H9 (cell line): ENCODE measurements at regions not wholly inside any gene's neighbourhood (a gene's known extent, or its start where the extent isn't known, plus 50 kb on each side); places are given as distances from the start of the nearest gene placed in this dataset.

Experiments
- DNase-seq: peaks from one replicate; pipeline ENCODE4 v3.0.0-alpha.2; 2017
- H2AFZ ChIP-seq: one replicate; pipeline ENCODE4 v1.6.1; 2013; ENCODE audit warnings: mild to moderate bottlenecking, low read length, control low read depth, moderate library complexity
- H2AK5ac ChIP-seq: 2 replicates; pipeline ENCODE4 v1.6.1; 2013; ENCODE audit warnings: low read length, control low read depth, mixed read lengths; ENCODE audit not compliant: insufficient read length
- H2BK120ac ChIP-seq: one replicate; pipeline ENCODE4 v1.6.1; 2013; ENCODE audit warnings: low read depth, mild to moderate bottlenecking, low read length, control low read depth, inconsistent platforms; ENCODE audit not compliant: poor library complexity, severe bottlenecking
- H2BK12ac ChIP-seq: 2 replicates; pipeline ENCODE4 v1.6.1; 2013; ENCODE audit warnings: low read length, control low read depth, mixed read lengths, low read depth; ENCODE audit not compliant: insufficient read length
- H2BK15ac ChIP-seq: 2 replicates; pipeline ENCODE4 v1.6.1; 2013; ENCODE audit warnings: low read depth, low read length, control low read depth
- H2BK20ac ChIP-seq: one replicate; pipeline ENCODE4 v1.6.1; 2013; ENCODE audit warnings: low read depth, mild to moderate bottlenecking, low read length, control low read depth, inconsistent platforms; ENCODE audit not compliant: poor library complexity, severe bottlenecking
- H2BK5ac ChIP-seq: 2 replicates; pipeline ENCODE4 v1.6.1; 2013; ENCODE audit warnings: low read length, control low read depth, mixed read lengths; ENCODE audit not compliant: insufficient read length
- H3K14ac ChIP-seq: 2 replicates; pipeline ENCODE4 v1.6.1; 2013; ENCODE audit warnings: low read length, control low read depth; ENCODE audit not compliant: insufficient read depth
- H3K18ac ChIP-seq: 2 replicates; pipeline ENCODE4 v1.6.1; 2013; ENCODE audit warnings: low read depth, mild to moderate bottlenecking, mixed read lengths, low read length, control low read depth; ENCODE audit not compliant: insufficient read length
- H3K23ac ChIP-seq: 2 replicates; pipeline ENCODE4 v1.6.1; 2013; ENCODE audit warnings: low read length, control low read depth, mixed read lengths, low read depth; ENCODE audit not compliant: insufficient read length
- H3K23me2 ChIP-seq: 2 replicates; pipeline ENCODE4 v1.6.1; 2013; ENCODE audit warnings: low read depth, mild to moderate bottlenecking, mixed read lengths, low read length, control low read depth; ENCODE audit not compliant: insufficient read length, poor library complexity, severe bottlenecking
- H3K27ac ChIP-seq: 2 replicates; pipeline ENCODE4 v1.5.1; 2013; ENCODE audit warnings: low read length, control low read depth, mixed read lengths, low read depth; ENCODE audit not compliant: insufficient read length
- H3K27me3 ChIP-seq: 2 replicates; pipeline ENCODE4 v1.6.1; 2013; ENCODE audit warnings: low read length, control low read depth, inconsistent platforms; ENCODE audit not compliant: insufficient read depth
- H3K4ac ChIP-seq: 2 replicates; pipeline ENCODE4 v1.6.1; 2013; ENCODE audit warnings: low read depth, mild to moderate bottlenecking, control low read depth, inconsistent platforms, low read length, moderate library complexity
- H3K4me1 ChIP-seq: 2 replicates; pipeline ENCODE4 v1.6.1; 2013; ENCODE audit warnings: low read length, control low read depth, inconsistent platforms; ENCODE audit not compliant: insufficient read depth
- H3K4me2 ChIP-seq: 2 replicates; pipeline ENCODE4 v1.6.1; 2013; ENCODE audit warnings: low read length, control low read depth, mixed read lengths; ENCODE audit not compliant: insufficient read length, insufficient read depth
- H3K56ac ChIP-seq: 2 replicates; pipeline ENCODE4 v1.6.1; 2013; ENCODE audit warnings: low read depth, mild to moderate bottlenecking, mixed read lengths, low read length, control low read depth; ENCODE audit not compliant: insufficient read length
- H3K79me1 ChIP-seq: 2 replicates; pipeline ENCODE4 v1.6.1; 2013; ENCODE audit warnings: low read depth, mild to moderate bottlenecking, moderate library complexity, low read length, control low read depth, inconsistent platforms; ENCODE audit not compliant: insufficient read depth, poor library complexity, severe bottlenecking
- H3K79me2 ChIP-seq: 2 replicates; pipeline ENCODE4 v1.6.1; 2013; ENCODE audit warnings: low read length, control low read depth, inconsistent platforms; ENCODE audit not compliant: insufficient read depth
- H3K9ac ChIP-seq: 2 replicates; pipeline ENCODE4 v1.6.1; 2013; ENCODE audit warnings: low read length, control low read depth, mixed read lengths; ENCODE audit not compliant: insufficient read length; ENCODE audit errors: extremely low read depth
- H3K9me3 ChIP-seq: one replicate; pipeline ENCODE4 v1.6.1; 2013; ENCODE audit warnings: low read depth, low read length, inconsistent platforms; ENCODE audit not compliant: control insufficient read depth
- H3T11ph ChIP-seq: one replicate; pipeline ENCODE4 v1.6.1; 2013; ENCODE audit warnings: mild to moderate bottlenecking, low read length, control low read depth, inconsistent platforms
- H4K20me1 ChIP-seq: one replicate; pipeline ENCODE4 v1.6.1; 2013; ENCODE audit not compliant: control insufficient read depth, insufficient read length, insufficient read depth
- H4K5ac ChIP-seq: 2 replicates; pipeline ENCODE4 v1.6.1; 2013; ENCODE audit warnings: low read depth, mild to moderate bottlenecking, mixed read lengths, low read length, control low read depth; ENCODE audit not compliant: insufficient read length
- H4K8ac ChIP-seq: replicated peaks from 2 replicates; pipeline ENCODE4 v1.6.1; 2013; ENCODE audit warnings: low read length, control low read depth, mixed read lengths, low read depth; ENCODE audit not compliant: insufficient read length
- H4K91ac ChIP-seq: 2 replicates; pipeline ENCODE4 v1.6.1; 2013; ENCODE audit warnings: low read depth, mild to moderate bottlenecking, moderate library complexity, mixed read lengths, low read length, control low read depth; ENCODE audit not compliant: insufficient read length
- H3K27ac Mint-ChIP-seq, 3 experiments: 2 replicates in 2 of 3; 3 replicates in 1 of 3; pipeline ENCODE4 v1.8.0; 2020 to 2021; ENCODE audit warnings: mixed read lengths in 3 of 3, mild to moderate bottlenecking in 1 of 3, moderate library complexity in 1 of 3
- H3K27me3 Mint-ChIP-seq: 2 replicates; pipeline ENCODE4 v1.8.0; 2021; ENCODE audit warnings: low read depth, mild to moderate bottlenecking, moderate library complexity, mixed read lengths
- H3K36me3 Mint-ChIP-seq, 3 experiments: 2 replicates in 2 of 3; 3 replicates in 1 of 3; pipeline ENCODE4 v1.8.0; 2020 to 2021; ENCODE audit warnings: low read depth in 3 of 3, mixed read lengths in 3 of 3; ENCODE audit not compliant: insufficient read depth in 1 of 3
- H3K4me1 Mint-ChIP-seq, 2 experiments: 2 replicates each; pipeline ENCODE4 v1.8.0; 2020; ENCODE audit warnings: mixed read lengths in 2 of 2
- H3K4me3 Mint-ChIP-seq, 2 experiments: 2 replicates in 1 of 2; 3 replicates in 1 of 2; pipeline ENCODE4 v1.8.0; 2020 to 2021; ENCODE audit warnings: mild to moderate bottlenecking in 2 of 2, mixed read lengths in 2 of 2, moderate library complexity in 1 of 2
- H3K9me3 Mint-ChIP-seq, 2 experiments: 2 replicates in 1 of 2; 3 replicates in 1 of 2; pipeline ENCODE4 v1.8.0; 2020; ENCODE audit warnings: mild to moderate bottlenecking in 2 of 2, mixed read lengths in 2 of 2, moderate library complexity in 1 of 2
- CTCF ChIP-seq: fragments of 200-600 bp; sonication (generic); conservative IDR thresholded peaks from 3 replicates; pipeline ENCODE4 v1.8.0; 2021; ENCODE audit warnings: antibody characterized with exemption, mild to moderate bottlenecking
- WGBS: extraction: QIAGEN DNeasy Blood & Tissue Kit; methylation state at CpG from one replicate; pipeline ENCODE4 v1.1.7; 2013; ENCODE audit warnings: missing lambda C conversion rate, low lambda C conversion rate, mixed read lengths; ENCODE audit not compliant: insufficient read length; ENCODE audit errors: extremely low coverage; 5-methylcytosine and 5-hydroxymethylcytosine counted together

- H3K27ac Mint-ChIP-seq: no peak overlapping the region
- peaks cover 9 to 14% of the 10 kb centered on the region in 2 experiments for H3K4me1 Mint-ChIP-seq
- no peak overlapping the region for H2BK120ac ChIP-seq
- peaks cover 2 to 4% (median 2%) of the 10 kb centered on the region in 3 experiments; a peak in 3 of 7 replicates for H3K36me3 Mint-ChIP-seq
- H3K27ac ChIP-seq: no peak overlapping the region
- no peak overlapping the region for H4K91ac ChIP-seq
- H2AFZ ChIP-seq: no peak overlapping the region
- H3K27me3 Mint-ChIP-seq: peaks cover 6% of the 10 kb centered on the region
- H3K27me3 ChIP-seq: no peaks in the 10 kb centered on the region
- H3K79me1 ChIP-seq: no peaks in the 10 kb centered on the region
- H3K9ac ChIP-seq: no peak overlapping the region
- no peak overlapping the region for H3K56ac ChIP-seq
- H3K18ac ChIP-seq: no peak overlapping the region
- H3K79me2 ChIP-seq: no peaks in the 10 kb centered on the region
- H2AK5ac ChIP-seq: no peak overlapping the region
- no peak overlapping the region for H3K4me3 Mint-ChIP-seq
- H3K9me3 Mint-ChIP-seq: peaks cover 1 to 2% of the 10 kb centered on the region in 2 experiments; a peak in 2 of 5 replicates
- H3K4me2 ChIP-seq: no peak overlapping the region
- H2BK20ac ChIP-seq: no peak overlapping the region
- no peak overlapping the region for H3K14ac ChIP-seq
- H3K9me3 ChIP-seq: no peaks in the 10 kb centered on the region
- H4K5ac ChIP-seq: no peak overlapping the region
- no peak for DNase-seq
- no peak overlapping the region for H2BK15ac ChIP-seq
- no peak for TF ChIP-seq CTCF
- H3K23ac ChIP-seq: no peak overlapping the region
- H2BK12ac ChIP-seq: no peak overlapping the region
- no peak overlapping the region for H3T11ph ChIP-seq
- no peak overlapping the region for H3K4ac ChIP-seq
- no peak overlapping the region for H2BK5ac ChIP-seq
- no peak overlapping the region for H4K8ac ChIP-seq
- H4K20me1 ChIP-seq: no peaks in the 10 kb centered on the region
- H3K23me2 ChIP-seq: no peaks in the 10 kb centered on the region
- WGBS: no CpG with 5 or more reads among the region's 6 CpGs
- peaks cover 2% of the 10 kb centered on the region; the same call in 1 of the 2 replicates for H3K4me1 ChIP-seq
Measured at GRCh38 chr2:128666596-128666995, 347.9 kb upstream of the HS6ST1 start.
